Endothelial cell of umbilical vein (primary cell): ENCODE measurements at regions not wholly inside any gene's neighbourhood (a gene's known extent, or its start where the extent isn't known, plus 50 kb on each side); places are given as distances from the start of the nearest gene placed in this dataset.

Source experiments
- BruUV-seq: library from RNA; stranded (reverse); fragments of 400-500 nt; replicated peaks from 2 replicates; lab custom pipeline; 2021; lab: Mats Ljungman, UMichigan
- CTCF ChIA-PET: fragments of 300-600, 350-600 bp; sonication (Branson Sonifier 250); formaldehyde crosslinking; loops from one replicate; lab custom pipeline; 2021; ENCODE audit warnings: antibody characterized with exemption, inconsistent platforms; lab: Charles Lee
- POLR2A ChIA-PET: fragments of 300-600, 350-600 bp; sonication (Branson Sonifier 250); formaldehyde crosslinking; loops from one replicate; lab custom pipeline; 2021; ENCODE audit warnings: antibody characterized with exemption, inconsistent platforms; lab: Charles Lee
- DNase-seq: peaks from one replicate; pipeline ENCODE4 v3.0.0-alpha.2; 2011; ENCODE audit warnings: low read depth, low spot score
- FAIRE-seq: peaks from 2 replicates; lab custom pipeline; 2011; peaks lifted over from hg19 to GRCh38; lab: Jason Lieb, UNC
- H2AFZ ChIP-seq: 2 replicates; pipeline ENCODE4 v1.6.0; 2012; ENCODE audit warnings: low read depth, low read length, control low read depth, inconsistent platforms
- H3K27ac ChIP-seq: 2 replicates; pipeline ENCODE4 v1.5.1; 2011; ENCODE audit warnings: low read depth, mild to moderate bottlenecking, control low read depth, low read length, moderate library complexity; ENCODE audit not compliant: insufficient read depth
- H3K27me3 ChIP-seq, 2 experiments: 2 replicates each; pipeline versions ENCODE4 v1.6.0 to v1.6.1; 2011; ENCODE audit warnings: low read length in 2 of 2, mixed read lengths in 1 of 2; ENCODE audit not compliant: control insufficient read depth in 2 of 2, insufficient read depth in 2 of 2
- H3K36me3 ChIP-seq, 2 experiments: 2 replicates in 1 of 2; 3 replicates in 1 of 2; pipeline ENCODE4 v1.5.1; 2011; ENCODE audit warnings: low read length in 2 of 2, mild to moderate bottlenecking in 1 of 2, moderate library complexity in 1 of 2; ENCODE audit not compliant: control insufficient read depth in 2 of 2, insufficient read depth in 2 of 2; ENCODE audit errors: extremely low read depth in 1 of 2
- H3K4me1 ChIP-seq: 3 replicates; pipeline ENCODE4 v1.5.1; 2011; ENCODE audit warnings: mild to moderate bottlenecking, low read length; ENCODE audit not compliant: control insufficient read depth, insufficient read depth; ENCODE audit errors: extremely low read depth
- H3K4me2 ChIP-seq: 2 replicates; pipeline ENCODE4 v1.6.1; 2011; ENCODE audit warnings: low read length, control low read depth, mixed read lengths; ENCODE audit not compliant: insufficient read depth
- H3K4me3 ChIP-seq, 3 experiments: fragments of 200-600 bp in 1 of 3; sonication (generic), shearing (Covaris generic) in 1 of 3; replicated peaks in 1 of 3; 2 replicates each; pipeline ENCODE4 v1.5.1; 2011 to 2016; ENCODE audit warnings: control low read depth in 3 of 3, low read length in 3 of 3, mild to moderate bottlenecking in 2 of 3, inconsistent platforms in 1 of 3, low read depth in 1 of 3, moderate library complexity in 1 of 3; ENCODE audit not compliant: insufficient read depth in 1 of 3
- H3K79me2 ChIP-seq: 2 replicates; pipeline ENCODE4 v1.6.0; 2012; ENCODE audit warnings: low read length, inconsistent platforms; ENCODE audit not compliant: control insufficient read depth, insufficient read depth
- H3K9ac ChIP-seq: replicated peaks from 2 replicates; pipeline ENCODE3; 2011; ENCODE audit warnings: low read length, control low read depth; ENCODE audit not compliant: insufficient read depth; ENCODE audit errors: extremely low read depth
- H3K9me1 ChIP-seq: replicated peaks from 3 replicates; pipeline ENCODE4 v1.6.0; 2011; ENCODE audit warnings: mild to moderate bottlenecking, low read length; ENCODE audit not compliant: control insufficient read depth, insufficient read depth; ENCODE audit errors: extremely low read depth
- H3K9me3 ChIP-seq: replicated peaks from 2 replicates; pipeline ENCODE4 v1.5.1; 2012; ENCODE audit warnings: low read length, inconsistent platforms; ENCODE audit not compliant: control insufficient read depth, insufficient read depth
- H4K20me1 ChIP-seq: replicated peaks from 2 replicates; pipeline ENCODE3; 2011; ENCODE audit warnings: mild to moderate bottlenecking, low read length; ENCODE audit not compliant: control insufficient read depth, insufficient read depth; ENCODE audit errors: extremely low read depth
- CTCF ChIP-seq, 2 donors: IDR thresholded peaks; 1 replicate in 1 of 2; 2 replicates in 1 of 2; pipeline ENCODE4 v1.5.1; 2011; ENCODE audit warnings: low read length in 2 of 2, mild to moderate bottlenecking in 2 of 2, moderate library complexity in 2 of 2, control low read depth in 1 of 2, inconsistent platforms in 1 of 2, low read depth in 1 of 2; ENCODE audit not compliant: insufficient read depth in 1 of 2; ENCODE audit errors: extremely low read depth in 1 of 2
- POLR2A ChIP-seq: IDR thresholded peaks from 2 replicates; pipeline ENCODE4 v1.6.1; 2012; ENCODE audit warnings: low read depth, mild to moderate bottlenecking, control low read depth, low read length
- dilution Hi-C: fragments of 300-500 bp; cut with MboI; formaldehyde crosslinking; loops from one replicate; pipeline ENCODE4 v1.15.0; 2019; ENCODE audit warnings: low sequenced_read_pairs; ENCODE audit not compliant: extremely low pct_ligation_motif_present
- intact Hi-C: fragments of 100-400 bp; cut with micrococcal nuclease; formaldehyde crosslinking; loops from one replicate; pipeline ENCODE4 v1.10.0; 2022
- TF ChIP-seq, protein P1 (sequence below): IDR thresholded peaks from 2 replicates; pipeline ENCODE4 v1.6.1; 2011; ENCODE audit not compliant: insufficient read depth, insufficient read length

DNA sequence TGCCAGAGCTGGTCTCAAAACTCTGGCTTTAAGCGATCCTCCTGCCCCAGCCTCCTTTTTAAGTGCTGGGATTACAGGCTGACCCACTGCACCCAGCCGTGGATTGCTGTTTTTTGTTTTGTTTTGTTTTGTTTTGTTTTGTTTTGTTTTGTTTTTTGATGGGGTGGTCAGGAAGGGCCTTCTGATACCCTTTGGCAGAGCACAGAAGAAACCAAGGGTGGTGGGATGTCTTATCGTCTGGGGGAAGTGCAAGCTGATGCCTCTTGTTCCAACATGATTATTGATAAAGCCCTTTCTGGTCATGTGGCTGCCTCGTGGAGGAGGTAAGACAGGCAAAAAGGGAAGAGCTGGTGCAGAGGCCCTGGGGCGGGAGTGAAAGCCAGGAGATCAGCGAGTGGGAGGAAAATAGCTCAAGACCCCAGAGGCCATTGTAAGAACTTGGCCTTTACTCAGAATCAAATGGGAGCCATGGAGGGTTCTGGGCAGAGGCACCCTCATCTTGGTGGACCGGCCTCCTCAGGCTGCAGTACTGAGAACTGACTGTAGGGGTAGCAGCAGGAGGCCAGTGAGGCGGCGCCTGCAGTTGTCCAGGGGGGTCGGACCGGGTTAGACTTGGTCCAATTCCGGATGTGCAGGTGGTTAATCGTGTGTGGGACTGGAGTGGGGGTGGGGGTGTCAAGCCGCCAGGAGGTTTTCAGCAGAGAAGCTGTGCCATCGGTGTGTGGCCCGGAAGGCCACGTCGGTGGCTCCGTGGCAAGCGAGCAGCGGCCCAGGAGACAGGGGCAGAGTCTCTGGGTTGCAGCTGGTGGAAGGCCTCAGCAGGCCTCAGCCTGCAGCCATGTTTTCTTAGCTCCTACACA is 84.4 kb upstream of the GSE1 start:
- Histone ChIP-seq H3K4me1 (no peaks in the 10 kb centered on the region), H3K9me1 (no peaks in the 10 kb centered on the region), H3K79me2 (no peaks in the 10 kb centered on the region), H3K9ac (no peak overlapping the region), H3K27me3 (no peaks in the 10 kb centered on the region), H4K20me1 (no peaks in the 10 kb centered on the region), H3K9me3 (no peaks in the 10 kb centered on the region), H3K4me2 (no peak overlapping the region), H3K36me3 (no peaks in the 10 kb centered on the region), H2AFZ (no peak overlapping the region), H3K27ac (no peak overlapping the region), H3K4me3 (no peak overlapping the region)
- ChIA-PET CTCF (interaction anchor here (1.3 to 2.2 kb wide), 6 partner anchors 10 to 88 kb away, joined by 3 to 15 read pairs (median 6); no protein-coding TSS in a partner anchor), POLR2A (no interaction called here)
- no TSS peak for BruUV-seq
- TF ChIP-seq POLR2A (no peak), CTCF (IDR thresholded peaks at IDR 0.05; ENCODE audit: extremely low read depth in 1 of 2, insufficient read depth in 1 of 2, low read depth in 1 of 2, low read length in 2 of 2) (peak; percentile 39 to 49)
- TF ChIP-seq, protein P1, sequence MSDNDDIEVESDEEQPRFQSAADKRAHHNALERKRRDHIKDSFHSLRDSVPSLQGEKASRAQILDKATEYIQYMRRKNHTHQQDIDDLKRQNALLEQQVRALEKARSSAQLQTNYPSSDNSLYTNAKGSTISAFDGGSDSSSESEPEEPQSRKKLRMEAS, result no peak
- FAIRE-seq (no peak), DNase-seq (no peak)
- dilution Hi-C loops, result no loop called here
- intact Hi-C loops, result no loop called here
